ENCODE measurements at regions not wholly inside any gene's neighbourhood (a gene's known extent, or its start where the extent isn't known, plus 50 kb on each side); places are given as distances from the start of the nearest gene placed in this dataset.

DNA sequence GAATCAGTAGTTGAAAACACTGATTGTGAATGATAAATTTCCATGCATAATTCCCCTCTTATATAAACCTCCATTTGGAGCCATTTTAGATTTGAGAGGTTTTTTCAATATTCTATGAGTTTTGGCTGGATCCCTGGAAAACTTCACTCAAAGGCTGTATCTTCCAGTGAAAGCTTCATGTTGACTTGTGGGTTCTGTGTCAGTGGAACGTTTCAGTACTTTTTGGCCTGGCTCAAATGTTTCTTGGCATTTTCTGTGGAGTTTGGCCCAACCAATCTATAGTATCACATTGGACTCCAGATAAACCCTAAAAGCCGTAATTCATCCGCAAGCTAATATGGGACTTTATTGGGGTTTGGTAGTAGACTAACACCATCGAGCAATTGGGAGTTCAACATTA lies 172.6 kb upstream of the PRPS1L1 start:
- FAIRE-seq: no peak

DNA sequence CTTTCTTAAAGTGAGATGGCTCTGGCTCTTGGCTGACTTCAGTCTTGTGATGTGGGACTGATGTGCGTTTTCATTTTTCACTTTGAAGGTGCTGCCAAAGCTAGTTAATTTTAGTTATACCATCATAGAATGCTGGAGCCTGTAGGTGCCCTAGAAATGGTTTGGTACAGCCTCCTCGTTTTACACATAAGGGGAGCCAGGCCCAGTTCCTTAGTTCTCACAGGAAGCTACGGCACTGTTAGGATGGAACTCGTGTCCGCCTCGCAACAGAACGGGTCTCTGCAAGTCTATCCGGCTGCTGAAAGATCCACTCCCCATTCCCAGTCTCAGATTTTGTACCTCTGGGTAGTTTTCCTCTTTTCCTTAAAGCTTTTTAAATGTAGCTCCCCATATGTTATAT lies 173.2 kb upstream of the PRPS1L1 start:
- no peak for DNase-seq (ENCODE audit: low spot score)
- no peak for FAIRE-seq

More for the DNA sequence above, 172.6 kb upstream of the PRPS1L1 start:
- DNase-seq (ENCODE audit: low spot score): no peak

GRCh38 chr7:18201350-18201749 lies 173.7 kb upstream of the PRPS1L1 start:
- DNase-seq (ENCODE audit: low spot score): no peak
- no peak for FAIRE-seq

- FAIRE-seq: no peak
Measured at GRCh38 chr7:18202315-18203045, 174.8 kb upstream of the PRPS1L1 start.

DNA sequence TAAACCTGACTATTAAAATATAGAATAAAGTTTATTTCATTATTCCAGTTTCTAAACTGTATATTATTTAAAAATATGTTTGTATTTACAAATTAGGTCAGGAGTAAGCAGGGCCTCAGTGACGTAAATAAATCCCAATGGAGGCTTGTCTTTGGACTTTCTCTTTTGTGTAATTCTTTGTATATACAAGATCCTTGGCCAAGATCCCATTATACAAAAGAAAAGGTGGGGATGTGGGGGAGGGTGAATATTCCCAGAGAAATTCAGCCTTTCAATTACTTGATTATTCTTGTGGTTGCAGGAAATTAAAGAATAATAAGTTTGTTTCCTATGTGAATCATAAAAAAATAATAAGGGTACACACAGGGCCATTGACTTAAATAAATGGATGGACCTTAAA lies 178.7 kb upstream of the PRPS1L1 start:
- FAIRE-seq: no peak

More at GRCh38 chr7:18202315-18203045, 174.8 kb upstream of the PRPS1L1 start:
- no peak for DNase-seq (ENCODE audit: low spot score)

GRCh38 chr7:18208921-18209320 lies 181.3 kb upstream of the PRPS1L1 start:
- no peak for DNase-seq (ENCODE audit: low spot score)
- FAIRE-seq: no peak

More for the DNA sequence above, 178.7 kb upstream of the PRPS1L1 start:
- DNase-seq (ENCODE audit: low spot score): no peak

DNA sequence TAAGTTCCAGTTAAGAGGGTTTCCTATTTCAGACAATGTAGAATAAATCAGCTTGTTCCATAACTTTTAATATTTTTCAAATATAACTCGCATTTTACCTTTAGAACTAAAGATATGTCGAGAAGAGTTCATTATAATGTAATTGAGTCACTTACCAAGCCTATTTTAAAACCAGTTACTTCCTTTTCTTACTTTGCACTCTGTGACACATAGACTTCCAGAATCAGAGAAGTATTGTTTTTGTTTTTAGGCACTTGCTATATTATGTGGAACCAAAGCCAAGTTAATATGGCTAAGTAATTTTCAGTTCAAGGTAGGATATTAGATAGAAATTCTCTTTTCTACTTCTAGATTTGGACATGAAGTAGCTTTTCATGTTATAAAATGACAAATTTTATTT lies 182.7 kb upstream of the PRPS1L1 start:
- no peak for FAIRE-seq
- DNase-seq (ENCODE audit: low spot score): no peak

GRCh38 chr7:18210788-18211187 lies 183.1 kb upstream of the PRPS1L1 start:
- FAIRE-seq (no peak), DNase-seq (ENCODE audit: low spot score) (no peak)

DNA sequence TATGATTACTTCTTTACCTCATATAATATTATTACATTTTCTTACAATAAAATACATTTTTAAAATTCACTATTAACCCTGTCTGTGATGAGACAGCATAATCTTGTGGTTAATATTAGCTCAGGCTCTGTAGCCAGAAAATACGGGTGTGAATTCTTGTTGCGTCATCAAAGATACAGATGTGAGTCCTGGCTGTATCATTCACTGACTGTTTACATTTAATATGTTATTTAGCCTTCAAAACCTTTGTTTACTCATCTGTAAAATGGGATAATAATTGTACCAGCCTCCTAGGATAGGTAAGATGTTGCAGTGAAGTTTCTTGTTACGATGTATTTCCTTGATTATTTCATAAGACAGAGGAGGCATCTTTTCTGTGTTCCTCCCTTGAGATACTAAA lies 184.7 kb upstream of the PRPS1L1 start:
- DNase-seq (ENCODE audit: low spot score) (no peak), FAIRE-seq (no peak)

- DNase-seq (ENCODE audit: low spot score) (no peak), FAIRE-seq (no peak)
Measured at GRCh38 chr7:18212758-18213157, 185.1 kb upstream of the PRPS1L1 start.

- no peak for FAIRE-seq
Measured at GRCh38 chr7:18213652-18214051, 186.0 kb upstream of the PRPS1L1 start.

DNA sequence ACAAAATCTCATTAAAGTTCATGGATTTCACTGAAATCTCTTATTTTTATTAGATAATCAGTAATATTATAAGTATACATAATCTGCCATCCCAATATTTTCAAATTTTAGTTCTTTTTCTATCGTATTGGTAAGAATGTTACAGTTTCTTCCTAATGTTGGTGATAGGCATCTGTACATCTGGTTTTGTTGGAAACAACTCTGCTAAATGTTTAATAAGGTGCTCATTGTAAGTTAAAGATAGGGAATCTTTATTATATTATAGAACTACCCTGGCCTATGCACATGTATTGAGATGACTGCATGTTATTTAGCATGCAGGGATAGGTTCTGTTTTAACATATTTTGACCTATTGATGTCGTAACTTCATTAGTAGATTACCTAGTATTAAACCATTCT lies 188.6 kb upstream of the PRPS1L1 start:
- DNase-seq (ENCODE audit: low spot score) (no peak), FAIRE-seq (no peak)

More at GRCh38 chr7:18213652-18214051, 186.0 kb upstream of the PRPS1L1 start:
- no peak for DNase-seq (ENCODE audit: low spot score)

DNA sequence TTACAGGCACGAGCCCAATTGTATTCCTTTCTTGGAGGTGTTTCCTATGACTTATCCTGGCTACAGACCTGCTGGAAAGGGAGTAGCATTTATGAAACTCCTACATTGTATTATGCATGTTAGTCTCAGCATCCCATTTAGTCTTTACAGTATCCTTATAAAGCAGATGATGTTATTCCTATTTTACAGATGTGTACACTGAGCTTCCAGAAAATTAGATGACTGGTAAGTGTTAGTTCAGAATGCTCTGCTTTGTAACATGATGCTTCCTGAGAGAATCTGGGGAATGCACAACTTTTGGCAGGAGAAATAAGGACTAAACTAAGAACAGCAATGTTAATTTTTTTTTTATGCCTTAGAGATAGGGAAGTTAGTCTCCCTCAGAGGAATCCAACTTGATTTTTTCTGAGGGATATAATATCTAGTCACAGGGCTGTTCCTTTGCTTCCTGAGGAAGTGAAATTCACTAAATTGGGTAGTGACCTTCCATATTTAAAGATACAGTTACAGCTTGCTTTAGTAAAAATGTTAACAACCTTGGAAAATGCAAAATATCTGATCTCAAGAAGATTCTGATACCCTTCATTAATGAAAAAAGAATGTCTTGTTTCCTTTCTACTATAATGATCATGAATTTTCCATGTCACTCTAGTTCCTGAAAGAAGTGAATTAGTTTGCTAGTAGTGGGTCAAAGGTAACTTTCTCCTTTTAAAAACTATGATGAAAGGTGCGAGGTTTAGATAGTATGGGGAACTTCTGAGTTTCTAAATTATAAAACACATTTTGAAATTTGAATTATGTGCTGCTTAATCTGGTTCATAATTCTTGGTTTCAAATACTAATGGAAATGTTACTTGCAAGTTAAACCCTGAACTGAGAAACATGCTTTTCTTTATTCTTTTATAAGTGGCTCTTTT lies 194.0 kb upstream of the PRPS1L1 start:
- FAIRE-seq (no peak), DNase-seq (ENCODE audit: low spot score) (no peak)

GRCh38 chr7:18222636-18223035 lies 195.0 kb upstream of the PRPS1L1 start:
- DNase-seq (ENCODE audit: low spot score) (no peak), FAIRE-seq (no peak)

- FAIRE-seq (no peak), DNase-seq (ENCODE audit: low spot score) (no peak)
Measured at GRCh38 chr7:18224138-18224537, 196.5 kb upstream of the PRPS1L1 start.

DNA sequence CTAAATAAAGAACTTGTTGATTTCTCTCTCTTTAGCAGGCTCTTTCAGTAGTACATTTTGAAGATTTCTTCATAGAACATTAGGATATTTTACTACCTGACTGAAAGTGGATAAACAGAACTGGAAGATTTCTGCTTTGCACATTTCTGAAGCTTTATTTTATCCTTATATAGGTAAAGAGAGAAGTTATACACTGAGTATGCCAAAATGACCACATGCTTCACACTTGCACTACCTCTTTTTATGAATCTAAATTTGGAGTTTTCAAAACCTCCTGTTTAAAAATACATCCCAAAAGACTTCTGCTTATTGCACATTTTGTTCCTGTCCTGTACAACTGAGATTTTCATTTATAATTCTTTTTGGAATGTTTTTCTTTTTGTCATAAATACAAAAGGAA lies 197.4 kb upstream of the PRPS1L1 start:
- FAIRE-seq: no peak
- DNase-seq (ENCODE audit: low spot score): no peak

- DNase-seq (ENCODE audit: low spot score): no peak
- no peak for FAIRE-seq
Measured at GRCh38 chr7:18226598-18226997, 199.0 kb upstream of the PRPS1L1 start.

- DNase-seq (ENCODE audit: low spot score): no peak
- no peak for FAIRE-seq
Measured at GRCh38 chr7:18228686-18229085, 201.0 kb upstream of the PRPS1L1 start.

DNA sequence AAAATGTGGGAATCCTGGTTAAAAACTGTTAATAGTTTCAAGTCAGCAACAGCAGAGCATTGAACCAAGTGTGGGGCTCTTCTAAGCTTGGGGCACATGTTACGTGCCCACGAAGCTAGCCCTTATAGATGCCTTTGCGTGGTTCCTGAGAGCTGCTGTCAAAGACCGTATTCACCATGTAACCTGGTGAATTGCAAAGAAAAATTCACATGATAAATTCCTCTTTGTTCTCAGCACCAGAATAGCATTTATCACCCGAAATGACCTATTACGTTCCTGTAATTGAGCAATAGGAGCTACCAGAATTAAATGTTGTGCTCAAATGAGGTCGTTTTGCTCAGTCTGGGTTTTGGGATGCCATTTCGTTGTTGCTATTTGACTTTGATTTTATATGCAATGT lies 202.6 kb upstream of the PRPS1L1 start:
- no peak for DNase-seq (ENCODE audit: low spot score)
- FAIRE-seq: no peak

DNA sequence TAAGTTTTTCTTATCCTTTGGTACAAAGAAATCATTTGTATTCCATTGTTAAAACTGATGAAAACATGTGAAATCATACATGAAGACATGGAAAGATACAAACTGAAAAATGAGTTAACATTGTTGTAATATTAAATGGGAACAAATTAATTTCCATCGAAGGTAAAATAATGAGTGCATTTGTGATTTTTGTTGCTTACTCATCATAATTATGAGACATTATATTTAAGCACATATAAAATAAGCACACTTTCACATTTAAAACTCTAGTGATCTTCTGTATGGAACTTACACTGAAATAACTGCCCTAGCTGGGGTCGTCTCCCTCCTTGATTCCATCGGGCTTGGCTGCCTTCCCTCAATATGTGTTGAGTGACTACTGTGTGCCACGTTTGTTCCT lies 204.2 kb upstream of the PRPS1L1 start:
- DNase-seq (ENCODE audit: low spot score) (no peak), FAIRE-seq (no peak)

DNA sequence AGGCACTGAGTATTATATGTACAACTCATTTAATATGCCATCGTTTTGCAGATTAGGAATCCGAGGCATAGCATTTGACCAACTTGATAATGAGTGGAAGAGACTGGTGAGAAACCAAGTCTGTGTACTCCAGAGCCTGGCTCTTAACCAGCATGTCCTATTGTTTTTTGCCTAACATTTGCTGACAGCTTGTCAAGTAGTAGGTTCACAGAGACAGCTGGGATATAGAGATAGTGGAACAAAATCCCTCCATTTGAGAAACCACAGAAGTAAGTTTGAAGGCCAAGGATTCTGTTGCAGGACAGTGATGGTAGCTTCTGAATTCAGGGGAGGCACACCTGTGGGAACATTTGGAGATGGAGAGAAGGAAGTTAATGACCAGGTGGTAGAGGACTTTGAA lies 206.9 kb upstream of the PRPS1L1 start:
- DNase-seq (ENCODE audit: low spot score): no peak
- no peak for FAIRE-seq

DNA sequence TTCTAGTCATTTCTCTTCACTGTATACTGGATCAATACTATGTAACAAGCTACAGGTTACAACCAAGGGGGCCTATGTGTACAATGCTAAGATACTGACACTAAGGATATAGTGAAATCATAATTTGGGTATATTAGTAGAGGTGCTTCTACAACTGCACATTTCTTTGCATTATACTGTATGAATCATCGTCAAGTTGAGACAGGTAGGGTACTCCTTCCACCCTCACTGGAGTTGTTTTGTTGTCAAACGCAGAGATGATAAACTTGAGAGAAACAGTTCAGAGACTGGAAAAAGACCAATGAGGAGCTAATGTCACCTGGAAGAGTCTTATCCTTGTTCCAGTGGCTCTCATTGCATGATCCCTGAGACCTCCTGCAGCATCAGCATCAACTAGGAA lies 208.2 kb upstream of the PRPS1L1 start:
- DNase-seq (ENCODE audit: low spot score) (no peak), FAIRE-seq (no peak)

DNA sequence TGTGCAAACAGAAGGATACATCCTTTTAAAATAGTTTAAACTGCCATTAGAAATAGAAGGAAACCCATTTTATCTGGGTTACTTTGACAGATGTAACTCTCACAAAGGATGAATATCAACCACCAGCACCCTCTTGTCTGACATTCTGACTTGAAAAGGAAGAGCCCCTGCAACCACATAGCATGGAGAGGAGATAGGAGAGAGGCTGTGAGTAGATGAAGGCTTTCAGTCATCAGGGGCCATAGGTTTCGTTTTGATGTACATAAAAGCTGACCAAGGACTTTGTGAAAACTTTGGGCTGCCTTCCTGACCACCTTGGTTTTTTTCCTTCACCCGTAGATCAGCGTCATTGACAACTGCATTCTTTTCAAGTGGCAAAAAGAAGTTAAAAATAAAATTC lies 211.6 kb upstream of the PRPS1L1 start:
- DNase-seq (ENCODE audit: low spot score): no peak
- FAIRE-seq: no peak
